ENCODE measurements at regions not wholly inside any gene's neighbourhood (a gene's known extent, or its start where the extent isn't known, plus 50 kb on each side); places are given as distances from the start of the nearest gene placed in this dataset.

GRCh38 chr1:208523007-208523406 is 278.8 kb upstream of the PLXNA2 start:
- DNase-seq (ENCODE audit: low read depth, low spot score), result no peak
- in situ Hi-C loops (cut with HindIII; ENCODE audit: low pct_unique_long_range_greater_than_20kb, low sequenced_read_pairs), result no loop called here

- in situ Hi-C loops (cut with HindIII; ENCODE audit: low pct_unique_long_range_greater_than_20kb, low sequenced_read_pairs), result no loop called here
- no peak for DNase-seq (ENCODE audit: low read depth, low spot score)
Observed at GRCh38 chr1:208524376-208524775, 280.2 kb upstream of the PLXNA2 start.

GRCh38 chr1:208524925-208525324 is 280.7 kb upstream of the PLXNA2 start:
- no peak for DNase-seq (ENCODE audit: low read depth, low spot score)
- in situ Hi-C loops (cut with HindIII; ENCODE audit: low pct_unique_long_range_greater_than_20kb, low sequenced_read_pairs), result no loop called here

- in situ Hi-C loops (cut with HindIII; ENCODE audit: low pct_unique_long_range_greater_than_20kb, low sequenced_read_pairs), result no loop called here
- DNase-seq (ENCODE audit: low read depth, low spot score), result no peak
Observed at GRCh38 chr1:208525417-208525816, 281.2 kb upstream of the PLXNA2 start.

- DNase-seq (ENCODE audit: low read depth, low spot score), result no peak
- in situ Hi-C loops (cut with HindIII; ENCODE audit: low pct_unique_long_range_greater_than_20kb, low sequenced_read_pairs), result no loop called here
Observed at GRCh38 chr1:208526613-208527125, 282.5 kb upstream of the PLXNA2 start.

- in situ Hi-C loops (cut with HindIII; ENCODE audit: low pct_unique_long_range_greater_than_20kb, low sequenced_read_pairs), result no loop called here
Observed at GRCh38 chr1:208527156-208527555, 283.0 kb upstream of the PLXNA2 start.

GRCh38 chr1:208528578-208529240 is 284.5 kb upstream of the PLXNA2 start:
- DNase-seq (ENCODE audit: low read depth, low spot score), result no peak
- in situ Hi-C loops (cut with HindIII; ENCODE audit: low pct_unique_long_range_greater_than_20kb, low sequenced_read_pairs), result no loop called here

More at GRCh38 chr1:208527156-208527555, 283.0 kb upstream of the PLXNA2 start:
- no peak for DNase-seq (ENCODE audit: low read depth, low spot score)

GRCh38 chr1:208531003-208531750 is 287.0 kb upstream of the PLXNA2 start:
- DNase-seq (ENCODE audit: low read depth, low spot score), result no peak
- in situ Hi-C loops (cut with HindIII; ENCODE audit: low pct_unique_long_range_greater_than_20kb, low sequenced_read_pairs), result no loop called here

GRCh38 chr1:208533746-208534598 is 289.8 kb upstream of the PLXNA2 start:
- in situ Hi-C loops (cut with HindIII; ENCODE audit: low pct_unique_long_range_greater_than_20kb, low sequenced_read_pairs), result no loop called here

GRCh38 chr1:208534599-208534897 is 290.4 kb upstream of the PLXNA2 start:
- in situ Hi-C loops (cut with HindIII; ENCODE audit: low pct_unique_long_range_greater_than_20kb, low sequenced_read_pairs), result no loop called here
- DNase-seq (ENCODE audit: low read depth, low spot score), result no peak

More at GRCh38 chr1:208533746-208534598, 289.8 kb upstream of the PLXNA2 start:
- no peak for DNase-seq (ENCODE audit: low read depth, low spot score)

GRCh38 chr1:208534979-208535378 is 290.8 kb upstream of the PLXNA2 start:
- in situ Hi-C loops (cut with HindIII; ENCODE audit: low pct_unique_long_range_greater_than_20kb, low sequenced_read_pairs), result no loop called here
- DNase-seq (ENCODE audit: low read depth, low spot score), result no peak

GRCh38 chr1:208535511-208535910 is 291.3 kb upstream of the PLXNA2 start:
- in situ Hi-C loops (cut with HindIII; ENCODE audit: low pct_unique_long_range_greater_than_20kb, low sequenced_read_pairs), result no loop called here
- no peak for DNase-seq (ENCODE audit: low read depth, low spot score)

- DNase-seq (ENCODE audit: low read depth, low spot score), result no peak
- in situ Hi-C loops (cut with HindIII; ENCODE audit: low pct_unique_long_range_greater_than_20kb, low sequenced_read_pairs), result no loop called here
Observed at GRCh38 chr1:208536212-208536611, 292.0 kb upstream of the PLXNA2 start.

GRCh38 chr1:208537198-208537597 is 293.0 kb upstream of the PLXNA2 start:
- no peak for DNase-seq (ENCODE audit: low read depth, low spot score)
- in situ Hi-C loops (cut with HindIII; ENCODE audit: low pct_unique_long_range_greater_than_20kb, low sequenced_read_pairs), result no loop called here

GRCh38 chr1:208538078-208538477 is 293.9 kb upstream of the PLXNA2 start:
- DNase-seq (ENCODE audit: low read depth, low spot score), result no peak
- in situ Hi-C loops (cut with HindIII; ENCODE audit: low pct_unique_long_range_greater_than_20kb, low sequenced_read_pairs), result no loop called here

GRCh38 chr1:208538587-208538986 is 294.4 kb upstream of the PLXNA2 start:
- DNase-seq (ENCODE audit: low read depth, low spot score), result no peak
- in situ Hi-C loops (cut with HindIII; ENCODE audit: low pct_unique_long_range_greater_than_20kb, low sequenced_read_pairs), result no loop called here

- DNase-seq (ENCODE audit: low read depth, low spot score), result no peak
- in situ Hi-C loops (cut with HindIII; ENCODE audit: low pct_unique_long_range_greater_than_20kb, low sequenced_read_pairs), result no loop called here
Observed at GRCh38 chr1:208540724-208541123, 296.5 kb upstream of the PLXNA2 start.

GRCh38 chr1:208541225-208541855 is 297.2 kb upstream of the PLXNA2 start:
- in situ Hi-C loops (cut with HindIII; ENCODE audit: low pct_unique_long_range_greater_than_20kb, low sequenced_read_pairs), result no loop called here
- no peak for DNase-seq (ENCODE audit: low read depth, low spot score)

Data from SK-MEL-5 (cell line).